ENCODE measurements at regions not wholly inside any gene's neighbourhood (a gene's known extent, or its start where the extent isn't known, plus 50 kb on each side); places are given as distances from the start of the nearest gene placed in this dataset.
"Not testable (repeated sequence)": the region's sequence is repeated elsewhere in the genome, so short reads cannot be mapped to it uniquely, and the experiment has no call there.

- DNase-seq (ENCODE audit: low read depth): no peak
These were observed 871.0 kb downstream of the EPHA4 start for GRCh38 chr2:220701115-220701514.

- DNase-seq (ENCODE audit: low read depth): no peak
These were observed 868.8 kb downstream of the EPHA4 start for GRCh38 chr2:220703279-220703678.

- no peak for DNase-seq (ENCODE audit: low read depth)
These were observed 868.0 kb downstream of the EPHA4 start for GRCh38 chr2:220704081-220704480.

- DNase-seq (ENCODE audit: low read depth): no peak
These were observed 867.3 kb downstream of the EPHA4 start for GRCh38 chr2:220704810-220705209.

GRCh38 chr2:220705678-220706077, 866.4 kb downstream of the EPHA4 start:
- DNase-seq (ENCODE audit: low read depth): no peak

- no peak for DNase-seq (ENCODE audit: low read depth)
These were observed 864.8 kb downstream of the EPHA4 start for GRCh38 chr2:220707261-220707660.

GRCh38 chr2:220708366-220708765, 863.7 kb downstream of the EPHA4 start:
- DNase-seq (ENCODE audit: low read depth): no peak

- DNase-seq (ENCODE audit: low read depth): no peak
These were observed 854.8 kb downstream of the EPHA4 start for GRCh38 chr2:220717283-220717682.

- no peak for DNase-seq (ENCODE audit: low read depth)
These were observed 835.3 kb downstream of the EPHA4 start for GRCh38 chr2:220736778-220737177.

GRCh38 chr2:220743203-220743602, 828.9 kb downstream of the EPHA4 start:
- DNase-seq (ENCODE audit: low read depth): no peak

GRCh38 chr2:220744861-220745260, 827.2 kb downstream of the EPHA4 start:
- DNase-seq (ENCODE audit: low read depth): no peak

GRCh38 chr2:220745682-220746081, 826.4 kb downstream of the EPHA4 start:
- DNase-seq (ENCODE audit: low read depth): no peak

GRCh38 chr2:220747736-220748135, 824.4 kb downstream of the EPHA4 start:
- no peak for DNase-seq (ENCODE audit: low read depth)

- no peak for DNase-seq (ENCODE audit: low read depth)
These were observed 823.1 kb downstream of the EPHA4 start for GRCh38 chr2:220748875-220749479.

GRCh38 chr2:220753486-220753885, 818.6 kb downstream of the EPHA4 start:
- no peak for DNase-seq (ENCODE audit: low read depth)

GRCh38 chr2:220756653-220757052, 815.5 kb downstream of the EPHA4 start:
- no peak for DNase-seq (ENCODE audit: low read depth)

- DNase-seq (ENCODE audit: low read depth): not testable (repeated sequence)
These were observed 813.7 kb downstream of the EPHA4 start for GRCh38 chr2:220758376-220758775.

GRCh38 chr2:220764171-220764570, 807.9 kb downstream of the EPHA4 start:
- DNase-seq (ENCODE audit: low read depth): no peak

- no peak for DNase-seq (ENCODE audit: low read depth)
These were observed 804.4 kb downstream of the EPHA4 start for GRCh38 chr2:220767591-220768255.

- no peak for DNase-seq (ENCODE audit: low read depth)
These were observed 796.1 kb downstream of the EPHA4 start for GRCh38 chr2:220775856-220776488.

- not testable (repeated sequence) for DNase-seq (ENCODE audit: low read depth)
These were observed 793.0 kb downstream of the EPHA4 start for GRCh38 chr2:220779076-220779475.

GRCh38 chr2:220779511-220779910, 792.6 kb downstream of the EPHA4 start:
- DNase-seq (ENCODE audit: low read depth): no peak

GRCh38 chr2:220779931-220780330, 792.2 kb downstream of the EPHA4 start:
- DNase-seq (ENCODE audit: low read depth): peak; percentile 33
